PC-9 (cell line): ENCODE measurements at regions not wholly inside any gene's neighbourhood (a gene's known extent, or its start where the extent isn't known, plus 50 kb on each side); places are given as distances from the start of the nearest gene placed in this dataset.

Experiments
- BruUV-seq: library from RNA; stranded (reverse); fragments of 400-500 nt; replicated peaks from 2 replicates; lab custom pipeline; 2021; lab: Mats Ljungman, UMichigan
- CTCF ChIA-PET: fragments of 300-600 bp; sonication (Branson Sonifier 250); formaldehyde crosslinking; loops from one replicate; lab custom pipeline; 2022; ENCODE audit warnings: antibody characterized with exemption; lab: Charles Lee
- POLR2A ChIA-PET: fragments of 300-600 bp; sonication (Branson Sonifier 250); formaldehyde crosslinking; loops from one replicate; lab custom pipeline; 2022; ENCODE audit warnings: antibody characterized with exemption; ENCODE audit not compliant: unreplicated experiment; lab: Charles Lee
- DNase-seq, 2 experiments: peaks; one replicate each; pipeline versions ENCODE4 v3.0.0 to v3.0.0-alpha.2; 2015 to 2022; ENCODE audit warnings: mixed read lengths in 1 of 2
- H2AFZ ChIP-seq: fragments of 200-600 bp; sonication (generic); 2 replicates; pipeline ENCODE4 v1.8.1; 2017; ENCODE audit warnings: antibody characterized with exemption
- H3F3A ChIP-seq: fragments of 200-600 bp; sonication (generic); 2 replicates; pipeline ENCODE4 v1.8.1; 2017; ENCODE audit warnings: antibody characterized with exemption, mild to moderate bottlenecking, low read depth; ENCODE audit not compliant: insufficient read depth
- H3K27ac ChIP-seq: fragments of 200-600 bp; sonication (generic); 2 replicates; pipeline ENCODE4 v1.6.1; 2016; ENCODE audit warnings: mixed run types
- H3K27me3 ChIP-seq: fragments of 200-600 bp; sonication (generic); 2 replicates; pipeline ENCODE4 v1.6.1; 2016; ENCODE audit warnings: low read depth, mixed run types; ENCODE audit not compliant: insufficient read depth
- H3K36me3 ChIP-seq: fragments of 200-600 bp; sonication (generic); 2 replicates; pipeline ENCODE4 v1.6.1; 2016; ENCODE audit warnings: low read depth, mixed run types
- H3K4me1 ChIP-seq: fragments of 200-600 bp; sonication (generic); replicated peaks from 2 replicates; pipeline ENCODE4 v1.6.1; 2016; ENCODE audit warnings: mixed run types; ENCODE audit not compliant: insufficient read depth
- H3K4me2 ChIP-seq: fragments of 200-600 bp; sonication (generic); 2 replicates; pipeline ENCODE4 v1.6.1; 2017; ENCODE audit warnings: mixed run types
- H3K4me3 ChIP-seq: fragments of 200-600 bp; sonication (generic); 2 replicates; pipeline ENCODE4 v1.6.1; 2016; ENCODE audit warnings: mixed run types
- H3K79me2 ChIP-seq: fragments of 200-600 bp; sonication (generic); 2 replicates; pipeline ENCODE4 v1.6.1; 2017; ENCODE audit warnings: low read depth, mixed run types
- H3K9me2 ChIP-seq: fragments of 200-600 bp; sonication (generic); 2 replicates; pipeline ENCODE4 v1.8.1; 2017; ENCODE audit warnings: mild to moderate bottlenecking; ENCODE audit not compliant: insufficient read depth
- H3K9me3 ChIP-seq: fragments of 200-600 bp; sonication (generic); 2 replicates; pipeline ENCODE4 v1.8.1; 2016; ENCODE audit warnings: low read depth; ENCODE audit not compliant: insufficient read depth
- H4K20me1 ChIP-seq: fragments of 200-600 bp; sonication (generic); 2 replicates; pipeline ENCODE4 v1.8.1; 2017; ENCODE audit not compliant: insufficient read depth
- EZH2 ChIP-seq: fragments of 200-600 bp; sonication (generic); IDR thresholded peaks from 2 replicates; pipeline ENCODE4 v1.8.0; 2017; ENCODE audit warnings: antibody characterized with exemption, low read depth
- intact Hi-C: fragments of 100-400 bp; cut with micrococcal nuclease; formaldehyde crosslinking; loops from one replicate; pipeline ENCODE4 v1.10.0; 2022; ENCODE audit not compliant: unreplicated experiment
- TF ChIP-seq, protein P1 (sequence below): fragments of 200-600 bp; sonication (generic); conservative IDR thresholded peaks from 2 replicates; pipeline ENCODE4 v1.6.1; 2017; ENCODE audit warnings: mixed run types, antibody characterized with exemption, mild to moderate bottlenecking, moderate library complexity

DNA sequence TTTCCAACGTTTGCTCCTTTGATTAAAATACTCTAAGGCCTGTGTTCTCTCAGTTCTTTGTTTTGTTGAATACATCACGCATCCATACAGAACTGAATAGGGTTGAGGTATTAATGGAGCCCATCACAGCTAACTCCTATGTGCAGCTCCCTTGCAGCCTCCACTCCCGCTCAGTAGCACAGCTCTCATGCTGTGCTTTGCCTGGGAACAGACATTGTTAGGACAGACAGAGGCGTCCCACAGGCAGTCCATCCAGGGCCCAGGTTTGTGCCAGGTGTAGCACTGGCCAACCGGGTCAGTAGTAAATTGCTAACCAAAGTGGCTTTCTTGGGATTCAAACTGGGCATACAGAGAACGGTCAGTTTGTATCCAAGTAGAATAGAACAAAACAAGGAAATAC, 644.7 kb upstream of the NRP1 start:
- H2AFZ ChIP-seq = no peak overlapping the region
- H3K79me2 ChIP-seq = no peaks in the 10 kb centered on the region
- H3K27ac ChIP-seq = no peak overlapping the region
- H3K36me3 ChIP-seq = no peaks in the 10 kb centered on the region
- no peak for DNase-seq
- H3K4me2 ChIP-seq = no peak overlapping the region
- no peaks in the 10 kb centered on the region for H3F3A ChIP-seq
- no peak overlapping the region for H3K4me3 ChIP-seq
- no peaks in the 10 kb centered on the region for H3K27me3 ChIP-seq
- CTCF ChIA-PET = no interaction called here
- no peak for TF ChIP-seq EZH2
- TF ChIP-seq, protein P1, sequence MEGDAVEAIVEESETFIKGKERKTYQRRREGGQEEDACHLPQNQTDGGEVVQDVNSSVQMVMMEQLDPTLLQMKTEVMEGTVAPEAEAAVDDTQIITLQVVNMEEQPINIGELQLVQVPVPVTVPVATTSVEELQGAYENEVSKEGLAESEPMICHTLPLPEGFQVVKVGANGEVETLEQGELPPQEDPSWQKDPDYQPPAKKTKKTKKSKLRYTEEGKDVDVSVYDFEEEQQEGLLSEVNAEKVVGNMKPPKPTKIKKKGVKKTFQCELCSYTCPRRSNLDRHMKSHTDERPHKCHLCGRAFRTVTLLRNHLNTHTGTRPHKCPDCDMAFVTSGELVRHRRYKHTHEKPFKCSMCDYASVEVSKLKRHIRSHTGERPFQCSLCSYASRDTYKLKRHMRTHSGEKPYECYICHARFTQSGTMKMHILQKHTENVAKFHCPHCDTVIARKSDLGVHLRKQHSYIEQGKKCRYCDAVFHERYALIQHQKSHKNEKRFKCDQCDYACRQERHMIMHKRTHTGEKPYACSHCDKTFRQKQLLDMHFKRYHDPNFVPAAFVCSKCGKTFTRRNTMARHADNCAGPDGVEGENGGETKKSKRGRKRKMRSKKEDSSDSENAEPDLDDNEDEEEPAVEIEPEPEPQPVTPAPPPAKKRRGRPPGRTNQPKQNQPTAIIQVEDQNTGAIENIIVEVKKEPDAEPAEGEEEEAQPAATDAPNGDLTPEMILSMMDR = no peak
- no TSS peak for BruUV-seq
- H3K9me2 ChIP-seq = no peaks in the 10 kb centered on the region
- H4K20me1 ChIP-seq = no peaks in the 10 kb centered on the region
- intact Hi-C loops = no loop called here
- H3K9me3 ChIP-seq = no peaks in the 10 kb centered on the region
- POLR2A ChIA-PET = no interaction called here
- no peaks in the 10 kb centered on the region for H3K4me1 ChIP-seq

DNA sequence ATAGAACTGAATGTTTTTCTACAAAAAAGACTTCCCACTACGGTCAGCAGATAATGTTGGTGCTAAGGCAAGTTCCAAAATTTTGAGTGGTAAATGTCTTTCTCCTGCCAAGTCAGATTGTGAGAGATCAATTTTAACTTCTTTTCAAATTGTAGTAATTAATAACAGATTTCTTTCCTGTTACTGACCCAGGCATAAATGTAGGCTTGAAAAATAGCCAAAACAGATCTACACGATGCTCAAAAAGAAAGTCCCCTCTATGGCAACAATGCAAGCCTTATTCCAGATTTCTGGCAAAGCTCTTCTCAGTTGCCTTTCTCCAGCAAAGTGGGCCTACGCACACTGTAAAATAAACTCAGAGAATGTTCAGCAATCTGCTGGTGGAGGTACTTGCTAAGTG, 641.0 kb upstream of the NRP1 start:
- POLR2A ChIA-PET = no interaction called here
- no TSS peak for BruUV-seq

DNA sequence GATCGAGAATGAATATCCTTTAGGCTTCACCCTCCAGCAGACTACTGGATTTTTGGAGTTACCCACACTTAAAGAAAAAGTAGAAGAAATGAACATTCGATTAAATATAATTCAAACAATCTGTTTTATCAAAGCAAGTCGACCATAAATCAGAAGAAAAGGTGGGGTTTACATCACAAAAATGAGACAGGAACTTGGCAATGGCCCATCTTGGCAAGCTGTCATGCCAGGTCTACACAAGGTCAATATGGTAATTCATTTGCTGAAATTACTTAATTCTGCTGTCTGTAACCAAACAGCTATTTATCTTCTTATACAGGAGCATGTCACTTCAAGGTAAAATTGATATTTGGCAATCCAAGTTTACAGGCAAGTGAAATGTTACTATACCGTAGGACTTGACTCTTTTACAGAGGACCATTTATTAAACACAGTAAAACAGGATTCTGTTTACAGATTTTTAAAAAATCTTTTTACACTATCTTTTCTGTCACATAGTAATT, 640.6 kb upstream of the NRP1 start:
- Histone ChIP-seq H3K9me2 (no peaks in the 10 kb centered on the region), H4K20me1 (no peaks in the 10 kb centered on the region), H3K4me2 (no peak overlapping the region), H3K27ac (no peak overlapping the region), H3K4me1 (no peaks in the 10 kb centered on the region), H3K36me3 (no peaks in the 10 kb centered on the region), H2AFZ (no peak overlapping the region), H3K27me3 (no peaks in the 10 kb centered on the region), H3K4me3 (no peak overlapping the region), H3K79me2 (no peaks in the 10 kb centered on the region), H3K9me3 (no peaks in the 10 kb centered on the region), H3F3A (no peaks in the 10 kb centered on the region)
- ChIA-PET CTCF (no interaction called here), POLR2A (no interaction called here)
- DNase-seq = no peak
- TF ChIP-seq, protein P1 = no peak
- no peak for TF ChIP-seq EZH2
- intact Hi-C loops = no loop called here
- BruUV-seq = no TSS peak

More for the DNA sequence above, 641.0 kb upstream of the NRP1 start:
- Histone ChIP-seq H3K9me3 (no peaks in the 10 kb centered on the region), H3K27me3 (no peaks in the 10 kb centered on the region), H3K4me2 (no peak overlapping the region), H2AFZ (no peak overlapping the region), H4K20me1 (no peaks in the 10 kb centered on the region), H3K36me3 (no peaks in the 10 kb centered on the region), H3K9me2 (no peaks in the 10 kb centered on the region), H3F3A (no peaks in the 10 kb centered on the region), H3K4me3 (no peak overlapping the region), H3K4me1 (no peaks in the 10 kb centered on the region), H3K79me2 (no peaks in the 10 kb centered on the region), H3K27ac (no peak overlapping the region)
- CTCF ChIA-PET = no interaction called here
- DNase-seq = no peak
- intact Hi-C loops = no loop called here
- TF ChIP-seq, protein P1 = no peak
- no peak for TF ChIP-seq EZH2
